GM23248 (cell line): ENCODE measurements at regions not wholly inside any gene's neighbourhood (a gene's known extent, or its start where the extent isn't known, plus 50 kb on each side); places are given as distances from the start of the nearest gene placed in this dataset.
A peak's percentile ranks its signal among the peaks of the same experiment; 100 is the strongest.

Experiments
- DNase-seq: peaks from one replicate; pipeline ENCODE4 v3.0.0-alpha.2; 2015
- H2AFZ ChIP-seq: fragments of 200-600 bp; sonication (generic); 2 replicates; pipeline ENCODE4 v1.6.1; 2016; ENCODE audit warnings: antibody characterized with exemption
- H3F3A ChIP-seq: fragments of 200-600 bp; sonication (generic); 2 replicates; pipeline ENCODE4 v1.6.1; 2016; ENCODE audit warnings: mild to moderate bottlenecking, antibody characterized with exemption, mixed run types; ENCODE audit not compliant: insufficient read depth
- H3K27ac ChIP-seq: fragments of 200-600 bp; sonication (generic); 2 replicates; pipeline ENCODE4 v1.5.1; 2016; ENCODE audit warnings: mild to moderate bottlenecking
- H3K27me3 ChIP-seq: fragments of 200-600 bp; sonication (generic); replicated peaks from 2 replicates; pipeline ENCODE4 v1.6.1; 2016; ENCODE audit warnings: mild to moderate bottlenecking; ENCODE audit not compliant: insufficient read depth
- H3K36me3 ChIP-seq: fragments of 200-600 bp; sonication (generic); 2 replicates; pipeline ENCODE4 v1.6.1; 2016; ENCODE audit warnings: low read depth, mild to moderate bottlenecking
- H3K4me1 ChIP-seq: fragments of 200-600 bp; sonication (generic); 2 replicates; pipeline ENCODE4 v1.6.1; 2016; ENCODE audit warnings: mild to moderate bottlenecking; ENCODE audit not compliant: insufficient read depth
- H3K4me2 ChIP-seq: fragments of 200-600 bp; sonication (generic); one replicate; pipeline ENCODE4 v1.6.1; 2016; ENCODE audit warnings: mild to moderate bottlenecking; ENCODE audit not compliant: unreplicated experiment
- H3K4me3 ChIP-seq: fragments of 200-600 bp; sonication (generic); 2 replicates; pipeline ENCODE4 v1.5.1; 2016; ENCODE audit warnings: mild to moderate bottlenecking
- H3K79me2 ChIP-seq: fragments of 200-600 bp; sonication (generic); 2 replicates; pipeline ENCODE4 v1.6.1; 2016; ENCODE audit warnings: mild to moderate bottlenecking; ENCODE audit not compliant: insufficient read depth
- H3K9ac ChIP-seq: fragments of 200-600 bp; sonication (generic); 2 replicates; pipeline ENCODE4 v1.6.1; 2016; ENCODE audit warnings: mild to moderate bottlenecking
- H3K9me2 ChIP-seq: fragments of 200-600 bp; sonication (generic); 2 replicates; pipeline ENCODE4 v1.6.1; 2016; ENCODE audit warnings: mixed run types, mild to moderate bottlenecking, moderate library complexity; ENCODE audit not compliant: insufficient read depth
- H3K9me3 ChIP-seq: fragments of 200-600 bp; sonication (generic); one replicate; pipeline ENCODE4 v1.6.1; 2017; ENCODE audit warnings: low read depth
- H4K20me1 ChIP-seq: fragments of 200-600 bp; sonication (generic); 2 replicates; pipeline ENCODE4 v1.6.0; 2016; ENCODE audit not compliant: insufficient read depth
- EZH2 ChIP-seq: fragments of 200-600 bp; sonication (generic); IDR thresholded peaks from 2 replicates; pipeline ENCODE4 v1.6.1; 2018; ENCODE audit warnings: antibody characterized with exemption, mild to moderate bottlenecking; ENCODE audit not compliant: insufficient read depth, poor library complexity, severe bottlenecking
- EZH2phosphoT487 ChIP-seq: fragments of 200-600 bp; sonication (generic); IDR thresholded peaks from 2 replicates; pipeline ENCODE4 v1.6.1; 2018; ENCODE audit warnings: antibody characterized with exemption, moderate library complexity, mild to moderate bottlenecking, low read depth; ENCODE audit not compliant: insufficient read depth
- WGBS, 2 experiments: methylation state at CpG; one replicate each; pipeline ENCODE4 v1.1.6; 2015 to 2017; ENCODE audit warnings: low lambda C conversion rate in 2 of 2, low coverage in 1 of 2; ENCODE audit errors: missing lambda C conversion rate in 2 of 2; 5-methylcytosine and 5-hydroxymethylcytosine counted together
- in situ Hi-C: fragments of 300-500 bp; cut with MboI; formaldehyde crosslinking; loops from 2 replicates; pipeline ENCODE4 v1.15.0; 2020

DNA sequence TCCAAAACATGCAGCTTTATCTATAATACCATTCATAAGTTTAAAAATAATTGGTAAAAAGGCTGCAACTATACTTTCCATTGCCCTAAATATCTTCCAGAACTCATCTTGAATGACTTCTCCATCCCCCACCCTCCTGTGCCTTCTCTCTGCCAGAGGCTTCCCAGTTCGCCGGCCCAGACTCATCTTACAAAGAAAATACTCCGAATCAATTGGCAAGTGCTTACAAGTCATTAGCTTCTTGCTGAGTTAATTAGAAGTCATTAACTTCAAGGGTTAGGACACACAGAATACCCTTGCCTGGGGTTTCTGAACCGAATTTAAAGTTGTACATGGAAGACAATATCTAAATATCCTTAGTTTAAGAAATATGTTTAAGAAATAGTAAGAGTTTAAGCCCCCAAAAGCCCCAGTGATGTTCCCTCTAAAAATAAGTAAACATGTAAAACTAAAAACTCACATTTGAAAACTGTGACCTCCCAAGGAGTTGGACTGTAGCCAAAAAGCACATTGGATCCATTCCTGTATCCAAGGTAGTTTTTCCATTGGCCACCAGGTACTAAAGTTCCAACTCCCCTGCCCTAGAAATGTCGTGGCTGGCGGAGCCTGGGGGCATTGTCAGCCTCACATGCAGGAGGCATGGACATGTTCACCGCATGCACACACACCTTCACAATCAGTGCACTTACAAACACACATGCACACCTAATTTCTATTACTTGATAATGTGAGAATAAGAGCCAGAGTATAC is 535.2 kb upstream of the FAT1 start:
- no peak overlapping the region for H3K4me2 ChIP-seq
- H3K4me1 ChIP-seq: no peaks in the 10 kb centered on the region
- H3K9me3 ChIP-seq: no peaks in the 10 kb centered on the region
- no peak overlapping the region for H2AFZ ChIP-seq
- no peak overlapping the region for H3K27ac ChIP-seq
- H3K36me3 ChIP-seq: no peaks in the 10 kb centered on the region
- no peaks in the 10 kb centered on the region; the same call in 1 of the 2 replicates for H3K27me3 ChIP-seq
- no peaks in the 10 kb centered on the region for H3K9me2 ChIP-seq
- H4K20me1 ChIP-seq: no peaks in the 10 kb centered on the region
- no peak overlapping the region for H3K9ac ChIP-seq
- H3F3A ChIP-seq: no peaks in the 10 kb centered on the region
- TF ChIP-seq EZH2phosphoT487 (no peak), EZH2 (no peak)
- no peak overlapping the region for H3K4me3 ChIP-seq
- no peak for DNase-seq
- WGBS, 2 experiments: 24 to 35% methylated on average over 7 of the region's 7 CpGs
- H3K79me2 ChIP-seq: no peaks in the 10 kb centered on the region
- in situ Hi-C loops: no loop called here

DNA sequence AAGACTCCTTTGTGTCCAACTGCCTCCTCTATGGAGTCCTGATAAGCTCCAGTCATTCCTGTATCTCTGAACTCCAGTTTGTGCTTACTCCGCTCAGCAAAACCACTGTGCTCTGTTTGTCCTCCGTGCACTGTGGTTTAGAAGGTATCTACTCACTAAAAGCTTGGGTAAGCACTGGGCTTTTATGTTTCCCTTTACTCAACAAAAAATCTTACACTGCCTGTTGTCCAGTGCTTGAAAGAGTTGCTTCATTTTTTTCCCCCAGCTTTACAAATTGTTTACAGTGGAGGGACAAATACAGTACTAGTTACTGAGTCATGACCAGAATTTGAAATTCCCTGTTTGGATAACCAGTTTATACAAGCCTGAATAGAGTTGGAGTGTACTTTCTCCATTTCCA is 545.3 kb upstream of the FAT1 start:
- Histone ChIP-seq H3K4me1 (no peaks in the 10 kb centered on the region), H3K27me3 (no peaks in the 10 kb centered on the region), H3K4me2 (no peak overlapping the region), H3K4me3 (no peak overlapping the region), H2AFZ (no peak overlapping the region), H3K9me3 (no peaks in the 10 kb centered on the region), H3K79me2 (no peaks in the 10 kb centered on the region), H3K36me3 (no peaks in the 10 kb centered on the region), H3K9me2 (no peaks in the 10 kb centered on the region; the same call in 1 of the 2 replicates), H4K20me1 (no peaks in the 10 kb centered on the region), H3F3A (no peaks in the 10 kb centered on the region), H3K9ac (no peak overlapping the region), H3K27ac (no peak overlapping the region)
- DNase-seq: peak; percentile 3
- in situ Hi-C loops: no loop called here
- TF ChIP-seq EZH2: no peak
- no peak for TF ChIP-seq EZH2phosphoT487
- WGBS, 2 experiments: 9 to 15% methylated on average over 1 to 2 of the region's 2 CpGs

DNA sequence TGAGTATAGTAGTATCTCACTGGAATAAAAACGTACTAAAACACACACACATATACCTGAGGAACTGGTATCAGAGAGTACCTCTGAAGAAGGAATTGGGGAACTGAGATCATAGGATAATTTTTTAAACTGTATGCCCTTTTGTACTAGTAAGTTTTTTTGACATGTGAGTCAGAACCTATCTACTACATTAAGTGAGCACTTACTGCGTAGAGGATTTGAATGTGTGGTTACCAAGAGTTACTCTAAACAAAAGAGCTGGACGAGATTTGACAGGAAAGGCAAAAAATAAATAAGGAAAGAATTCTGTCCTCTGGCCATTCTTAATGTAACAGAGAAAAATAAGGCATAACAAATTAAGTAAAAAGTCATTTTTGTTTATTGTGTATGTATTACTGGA is 546.5 kb upstream of the FAT1 start:
- TF ChIP-seq EZH2phosphoT487 (no peak), EZH2 (no peak)
- H3K9ac ChIP-seq: no peak overlapping the region
- no peak for DNase-seq
- WGBS, 2 experiments: 2 to 5% methylated on average over 3 of the region's 3 CpGs
- no peaks in the 10 kb centered on the region for H3K27me3 ChIP-seq
- no peaks in the 10 kb centered on the region for H3K9me3 ChIP-seq
- no peak overlapping the region for H2AFZ ChIP-seq
- no peaks in the 10 kb centered on the region for H3F3A ChIP-seq
- no peak overlapping the region for H3K27ac ChIP-seq
- in situ Hi-C loops: no loop called here
- H3K4me2 ChIP-seq: no peak overlapping the region
- no peak overlapping the region for H3K4me3 ChIP-seq
- no peaks in the 10 kb centered on the region for H3K4me1 ChIP-seq
- no peaks in the 10 kb centered on the region for H4K20me1 ChIP-seq
- H3K36me3 ChIP-seq: no peaks in the 10 kb centered on the region
- no peaks in the 10 kb centered on the region for H3K79me2 ChIP-seq
- H3K9me2 ChIP-seq: no peaks in the 10 kb centered on the region; the same call in 1 of the 2 replicates

- in situ Hi-C loops: no loop called here
These were observed 548.2 kb upstream of the FAT1 start for GRCh38 chr4:187271848-187272247.

More at GRCh38 chr4:187271848-187272247, 548.2 kb upstream of the FAT1 start:
- H3K27ac ChIP-seq: no peak overlapping the region
- H3F3A ChIP-seq: no peaks in the 10 kb centered on the region
- H3K9me2 ChIP-seq: no peaks in the 10 kb centered on the region; the same call in 1 of the 2 replicates
- WGBS, 2 experiments: 38 to 50% methylated on average over 2 of the region's 2 CpGs
- DNase-seq: no peak
- H3K27me3 ChIP-seq: no peaks in the 10 kb centered on the region
- no peak overlapping the region for H3K9ac ChIP-seq
- no peaks in the 10 kb centered on the region for H3K9me3 ChIP-seq
- H3K4me2 ChIP-seq: no peak overlapping the region
- no peaks in the 10 kb centered on the region for H3K36me3 ChIP-seq
- H3K79me2 ChIP-seq: no peaks in the 10 kb centered on the region
- no peak overlapping the region for H3K4me3 ChIP-seq
- H4K20me1 ChIP-seq: no peaks in the 10 kb centered on the region
- TF ChIP-seq EZH2phosphoT487: no peak
- no peak for TF ChIP-seq EZH2
- H3K4me1 ChIP-seq: no peaks in the 10 kb centered on the region
- no peak overlapping the region for H2AFZ ChIP-seq
